ENCODE measurements at regions not wholly inside any gene's neighbourhood (a gene's known extent, or its start where the extent isn't known, plus 50 kb on each side); places are given as distances from the start of the nearest gene placed in this dataset.

DNA sequence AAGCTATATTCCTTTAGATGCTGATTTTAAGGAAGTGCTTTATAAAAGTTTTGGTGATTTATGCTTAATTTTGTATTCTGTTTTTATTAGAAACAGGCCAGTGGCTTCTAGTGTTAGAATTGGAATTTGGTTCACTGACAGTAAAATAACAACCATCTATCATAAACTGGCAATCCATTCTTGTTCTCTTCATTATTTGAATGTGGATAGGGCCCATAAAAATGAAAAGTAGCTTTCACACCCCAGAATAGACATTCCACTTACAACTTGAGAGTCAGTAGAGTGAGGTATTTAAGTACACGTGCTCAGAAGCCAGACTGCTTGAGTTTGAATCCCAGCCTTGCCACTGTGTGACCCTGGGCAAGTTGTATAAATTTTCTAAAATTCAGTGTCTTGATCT lies 232.4 kb upstream of the CTSO start:
- Histone ChIP-seq H3K27me3 (ENCODE audit: insufficient read depth in 3 of 3, low read length in 2 of 3) (no peaks in the 10 kb centered on the region), H3K4me3 (no peak overlapping the region), H3K9me3 (no peaks in the 10 kb centered on the region), H3K27ac (no peak overlapping the region), H3K36me3 (ENCODE audit: insufficient read depth in 1 of 2, low read depth in 1 of 2) (no peaks in the 10 kb centered on the region), H3K4me1 (no peaks in the 10 kb centered on the region)
- ATAC-seq: no peak
- TF ChIP-seq, protein P1, sequence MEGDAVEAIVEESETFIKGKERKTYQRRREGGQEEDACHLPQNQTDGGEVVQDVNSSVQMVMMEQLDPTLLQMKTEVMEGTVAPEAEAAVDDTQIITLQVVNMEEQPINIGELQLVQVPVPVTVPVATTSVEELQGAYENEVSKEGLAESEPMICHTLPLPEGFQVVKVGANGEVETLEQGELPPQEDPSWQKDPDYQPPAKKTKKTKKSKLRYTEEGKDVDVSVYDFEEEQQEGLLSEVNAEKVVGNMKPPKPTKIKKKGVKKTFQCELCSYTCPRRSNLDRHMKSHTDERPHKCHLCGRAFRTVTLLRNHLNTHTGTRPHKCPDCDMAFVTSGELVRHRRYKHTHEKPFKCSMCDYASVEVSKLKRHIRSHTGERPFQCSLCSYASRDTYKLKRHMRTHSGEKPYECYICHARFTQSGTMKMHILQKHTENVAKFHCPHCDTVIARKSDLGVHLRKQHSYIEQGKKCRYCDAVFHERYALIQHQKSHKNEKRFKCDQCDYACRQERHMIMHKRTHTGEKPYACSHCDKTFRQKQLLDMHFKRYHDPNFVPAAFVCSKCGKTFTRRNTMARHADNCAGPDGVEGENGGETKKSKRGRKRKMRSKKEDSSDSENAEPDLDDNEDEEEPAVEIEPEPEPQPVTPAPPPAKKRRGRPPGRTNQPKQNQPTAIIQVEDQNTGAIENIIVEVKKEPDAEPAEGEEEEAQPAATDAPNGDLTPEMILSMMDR (IDR thresholded peaks at IDR 0.05): no peak
- intact Hi-C loops (cut with DNase I): no loop called here
- 55 to 78% (median 74%) methylated on average over 1 of the region's 1 CpG for WGBS, 3 donors
- no peak for DNase-seq

DNA sequence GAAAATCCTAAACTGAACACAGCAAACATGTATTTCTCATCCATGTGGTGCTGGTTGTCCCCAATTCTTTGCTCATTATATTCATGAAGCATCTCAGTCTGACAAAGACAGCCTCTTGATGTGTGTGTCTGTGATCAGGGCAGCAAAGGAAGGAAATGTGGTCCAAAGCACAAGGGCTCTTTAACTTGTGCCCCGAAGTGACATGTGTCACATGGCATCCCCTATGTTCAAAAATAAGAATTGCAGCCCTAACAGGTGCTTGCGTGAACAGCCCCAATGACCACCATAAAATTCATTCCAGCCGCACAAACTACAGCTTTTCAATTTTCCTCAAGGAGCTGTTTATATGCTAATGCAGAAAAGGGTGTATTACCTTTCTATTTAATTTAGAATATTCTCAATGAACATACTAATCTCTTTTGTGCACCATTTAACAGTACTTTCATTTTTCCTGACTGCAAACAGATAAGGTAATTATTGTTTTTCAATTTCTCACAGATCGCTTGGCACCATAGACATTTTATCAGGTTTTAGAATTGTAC lies 231.9 kb upstream of the CTSO start:
- no peaks in the 10 kb centered on the region for H3K27me3 ChIP-seq (ENCODE audit: insufficient read depth in 3 of 3, low read length in 2 of 3)
- DNase-seq (no peak), ATAC-seq (no peak)
- H3K4me3 ChIP-seq: no peak overlapping the region
- TF ChIP-seq, protein P1 (IDR thresholded peaks at IDR 0.05): no peak
- 82 to 86% (median 83%) methylated on average over 4 of the region's 4 CpGs for WGBS, 3 donors
- intact Hi-C loops (cut with DNase I): no loop called here
- no peaks in the 10 kb centered on the region for H3K36me3 ChIP-seq (ENCODE audit: insufficient read depth in 1 of 2, low read depth in 1 of 2)
- no peak overlapping the region for H3K27ac ChIP-seq
- no peaks in the 10 kb centered on the region for H3K9me3 ChIP-seq
- no peaks in the 10 kb centered on the region for H3K4me1 ChIP-seq

- Histone ChIP-seq H3K9me3 (no peaks in the 10 kb centered on the region), H3K36me3 (ENCODE audit: insufficient read depth in 1 of 2, low read depth in 1 of 2) (no peaks in the 10 kb centered on the region), H3K4me1 (no peaks in the 10 kb centered on the region), H3K27me3 (ENCODE audit: insufficient read depth in 3 of 3, low read length in 2 of 3) (no peaks in the 10 kb centered on the region), H3K27ac (no peak overlapping the region), H3K4me3 (no peak overlapping the region)
- ATAC-seq (no peak), DNase-seq (no peak)
- intact Hi-C loops (cut with DNase I): no loop called here
- TF ChIP-seq, protein P1 (IDR thresholded peaks at IDR 0.05): no peak
- WGBS, 3 donors: 13 to 27% (median 16%) methylated on average over 1 of the region's 1 CpG
Observed at GRCh38 chr4:156182269-156182668, 228.6 kb upstream of the CTSO start.

- Histone ChIP-seq H3K27me3 (ENCODE audit: insufficient read depth in 3 of 3, low read length in 2 of 3) (no peaks in the 10 kb centered on the region), H3K4me3 (no peak overlapping the region), H3K27ac (no peak overlapping the region), H3K4me1 (no peaks in the 10 kb centered on the region), H3K9me3 (peaks cover 7% of the 10 kb centered on the region), H3K36me3 (ENCODE audit: insufficient read depth in 1 of 2, low read depth in 1 of 2) (no peaks in the 10 kb centered on the region)
- 93 to 96% (median 95%) methylated on average over 3 of the region's 3 CpGs for WGBS, 3 donors
- intact Hi-C loops (cut with DNase I): no loop called here
- TF ChIP-seq, protein P1 (IDR thresholded peaks at IDR 0.05): no peak
- ATAC-seq (no peak), DNase-seq (no peak)
Observed at GRCh38 chr4:156177941-156178340, 224.3 kb upstream of the CTSO start.

DNA sequence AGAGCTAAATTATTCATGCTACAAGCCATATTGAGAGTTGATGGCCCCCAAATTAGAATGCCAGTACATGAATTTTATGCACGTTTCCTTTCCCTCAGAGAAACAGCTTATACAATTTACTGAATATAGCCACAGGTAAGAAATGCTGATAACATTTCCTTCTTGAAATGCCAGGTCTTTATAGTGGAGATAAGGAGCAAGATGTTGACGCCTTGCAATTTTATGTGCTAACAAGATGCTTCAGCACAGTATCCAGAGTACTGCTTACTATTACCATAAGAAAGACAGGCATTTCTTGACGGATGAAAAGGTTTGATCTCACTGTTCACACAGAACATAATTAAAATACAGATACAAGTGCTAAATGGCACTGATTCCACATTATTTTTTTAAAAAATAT lies 223.2 kb upstream of the CTSO start:
- no peaks in the 10 kb centered on the region for H3K27me3 ChIP-seq (ENCODE audit: insufficient read depth in 3 of 3, low read length in 2 of 3)
- no peak overlapping the region for H3K27ac ChIP-seq
- H3K4me1 ChIP-seq: no peaks in the 10 kb centered on the region
- H3K4me3 ChIP-seq: no peak overlapping the region
- peaks cover 7% of the 10 kb centered on the region for H3K9me3 ChIP-seq
- no peaks in the 10 kb centered on the region for H3K36me3 ChIP-seq (ENCODE audit: insufficient read depth in 1 of 2, low read depth in 1 of 2)
- DNase-seq (no peak), ATAC-seq (no peak)
- WGBS, 3 donors: 80 to 84% (median 81%) methylated on average over 3 of the region's 3 CpGs
- intact Hi-C loops (cut with DNase I): no loop called here
- TF ChIP-seq, protein P1 (IDR thresholded peaks at IDR 0.05): no peak
